ENCODE measurements at regions not wholly inside any gene's neighbourhood (a gene's known extent, or its start where the extent isn't known, plus 50 kb on each side); places are given as distances from the start of the nearest gene placed in this dataset.
"Not testable (repeated sequence)": the region's sequence is repeated elsewhere in the genome, so short reads cannot be mapped to it uniquely, and the experiment has no call there.

DNA sequence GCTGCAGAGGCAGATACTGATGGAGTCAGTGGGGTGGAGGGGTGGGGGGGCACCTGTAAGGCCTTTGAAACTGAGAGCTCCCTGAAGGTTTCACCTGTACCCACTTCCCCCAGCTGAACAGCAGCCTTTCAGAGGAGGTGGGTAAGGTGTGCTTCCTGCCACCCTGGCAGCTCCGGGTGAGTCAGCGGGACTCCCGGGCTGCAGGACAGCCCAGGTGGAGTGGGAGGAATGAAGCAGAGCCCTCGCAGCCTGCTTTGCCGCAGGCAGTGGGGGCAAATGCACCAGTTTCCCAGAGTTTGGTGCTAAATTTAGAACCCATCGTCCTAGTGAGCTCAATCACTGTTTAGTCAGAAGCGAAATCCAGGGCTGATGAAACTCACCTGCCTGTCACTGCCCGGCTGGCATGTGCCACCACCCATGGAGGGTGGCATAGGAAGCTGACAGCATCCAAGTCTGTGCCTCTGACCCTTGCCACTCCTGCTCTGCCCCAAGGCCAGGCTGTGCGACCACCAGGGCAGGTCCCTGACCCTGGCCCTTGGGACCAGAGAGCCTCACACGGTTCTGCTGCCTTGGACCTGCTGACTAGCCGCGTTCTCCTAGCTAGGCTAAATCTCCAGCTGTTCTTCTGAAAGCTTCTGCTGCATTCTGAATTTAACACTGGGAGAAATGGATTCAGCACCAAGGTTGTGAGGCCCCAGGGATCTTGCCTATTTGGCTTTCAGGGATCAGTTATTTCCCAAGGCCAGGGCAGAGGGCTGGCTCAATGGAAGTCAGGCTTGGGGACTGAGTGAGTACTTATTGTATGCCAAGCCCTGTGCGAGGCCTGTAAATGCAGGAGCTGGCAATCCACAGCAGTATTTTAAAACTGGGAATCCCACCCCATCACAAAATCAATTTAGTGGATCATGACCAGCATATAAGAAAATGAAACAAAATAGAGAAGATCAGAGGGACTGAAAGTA lies 67.3 kb upstream of the RASGRF1 start:
- no peak for DNase-seq (ENCODE audit: low spot score)

GRCh38 chr15:79156704-79157375 lies 66.3 kb upstream of the RASGRF1 start:
- no peak for DNase-seq (ENCODE audit: low spot score)

DNA sequence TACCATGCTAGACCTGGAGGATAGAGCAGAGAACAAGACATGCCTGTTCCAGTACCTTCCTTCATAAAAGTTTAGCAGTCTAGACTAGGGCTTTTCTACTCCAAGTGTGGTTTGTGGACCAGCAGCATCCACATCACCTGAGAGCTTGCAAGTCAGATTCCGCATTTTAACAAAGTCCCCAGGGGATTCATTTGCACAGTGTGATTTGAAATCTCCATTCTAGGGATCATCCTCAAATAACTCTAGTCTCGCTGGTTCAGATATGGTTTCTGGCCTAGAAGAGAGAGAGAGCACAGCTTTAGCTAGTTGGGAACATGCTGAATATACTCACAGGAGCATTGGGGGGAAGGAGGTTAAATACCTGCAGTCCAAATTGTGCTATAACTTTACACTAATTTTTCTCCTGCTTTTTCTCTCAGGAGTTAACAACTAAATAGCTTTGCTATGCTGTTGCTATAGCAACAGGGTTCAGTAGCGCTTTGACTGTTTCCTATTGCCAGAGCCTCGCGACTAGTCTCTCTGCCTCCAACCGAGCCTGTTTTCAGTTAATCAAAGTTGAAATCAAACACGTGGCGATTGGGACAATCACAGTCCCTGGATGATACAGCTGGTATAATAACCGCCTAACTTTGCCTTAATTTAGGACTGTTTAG lies 64.0 kb upstream of the RASGRF1 start:
- DNase-seq (ENCODE audit: low spot score) = no peak

DNA sequence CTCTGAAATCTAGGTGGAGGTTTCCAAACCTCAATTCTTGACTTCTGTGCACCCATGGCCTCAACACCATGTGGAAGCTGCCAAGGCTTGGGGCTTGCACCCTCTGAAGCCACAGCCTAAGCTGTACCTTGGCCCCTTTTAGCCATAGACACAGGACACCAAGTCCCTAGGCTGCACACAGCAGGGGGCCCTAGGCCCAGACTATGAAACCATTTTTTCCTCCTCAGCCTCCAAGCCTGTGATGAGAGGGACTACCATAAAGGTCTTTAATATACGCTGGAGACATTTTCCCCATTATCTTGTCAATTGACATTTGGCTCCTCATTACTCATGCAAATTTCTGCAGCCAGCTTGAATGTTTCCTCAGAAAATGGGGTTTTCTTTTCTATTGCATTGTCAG lies 53.7 kb upstream of the RASGRF1 start:
- DNase-seq (ENCODE audit: low spot score) = not testable (repeated sequence)

GRCh38 chr15:79140846-79141570 lies 50.4 kb upstream of the RASGRF1 start:
- DNase-seq (ENCODE audit: low spot score) = no peak

Data from AG08396 (cell line).